SU-DHL-6 (cell line): ENCODE measurements at regions not wholly inside any gene's neighbourhood (a gene's known extent, or its start where the extent isn't known, plus 50 kb on each side); places are given as distances from the start of the nearest gene placed in this dataset.

Experiments used
- CTCF ChIP-seq: fragments of 200-600 bp; sonication (generic); IDR thresholded peaks from one replicate; pipeline ENCODE4 v1.5.1; 2017; ENCODE audit warnings: antibody characterized with exemption, mild to moderate bottlenecking, low read length, moderate library complexity; ENCODE audit not compliant: insufficient read depth, poor library complexity, severe bottlenecking
- EZH2phosphoT487 ChIP-seq: fragments of 200-600 bp; sonication (generic), shearing (Covaris generic); conservative IDR thresholded peaks from 2 replicates; pipeline ENCODE4 v1.6.1; 2018; ENCODE audit warnings: mild to moderate bottlenecking, antibody characterized with exemption, low read length, moderate library complexity, mixed read lengths

- TF ChIP-seq CTCF (no peak), EZH2phosphoT487 (no peak)
These were observed 119.1 kb downstream of the MN1 start for GRCh38 chr22:27682437-27682836.
